H9 (cell line): ENCODE measurements at regions not wholly inside any gene's neighbourhood (a gene's known extent, or its start where the extent isn't known, plus 50 kb on each side); places are given as distances from the start of the nearest gene placed in this dataset.

ENCODE experiments used
- DNase-seq: peaks from one replicate; pipeline ENCODE4 v3.0.0-alpha.2; 2017
- H2AFZ ChIP-seq: one replicate; pipeline ENCODE4 v1.6.1; 2013; ENCODE audit warnings: mild to moderate bottlenecking, low read length, control low read depth, moderate library complexity
- H2AK5ac ChIP-seq: 2 replicates; pipeline ENCODE4 v1.6.1; 2013; ENCODE audit warnings: low read length, control low read depth, mixed read lengths; ENCODE audit not compliant: insufficient read length
- H2BK120ac ChIP-seq: one replicate; pipeline ENCODE4 v1.6.1; 2013; ENCODE audit warnings: low read depth, mild to moderate bottlenecking, low read length, control low read depth, inconsistent platforms; ENCODE audit not compliant: poor library complexity, severe bottlenecking
- H2BK12ac ChIP-seq: 2 replicates; pipeline ENCODE4 v1.6.1; 2013; ENCODE audit warnings: low read length, control low read depth, mixed read lengths, low read depth; ENCODE audit not compliant: insufficient read length
- H2BK15ac ChIP-seq: 2 replicates; pipeline ENCODE4 v1.6.1; 2013; ENCODE audit warnings: low read depth, low read length, control low read depth
- H2BK20ac ChIP-seq: one replicate; pipeline ENCODE4 v1.6.1; 2013; ENCODE audit warnings: low read depth, mild to moderate bottlenecking, low read length, control low read depth, inconsistent platforms; ENCODE audit not compliant: poor library complexity, severe bottlenecking
- H2BK5ac ChIP-seq: 2 replicates; pipeline ENCODE4 v1.6.1; 2013; ENCODE audit warnings: low read length, control low read depth, mixed read lengths; ENCODE audit not compliant: insufficient read length
- H3K14ac ChIP-seq: 2 replicates; pipeline ENCODE4 v1.6.1; 2013; ENCODE audit warnings: low read length, control low read depth; ENCODE audit not compliant: insufficient read depth
- H3K18ac ChIP-seq: 2 replicates; pipeline ENCODE4 v1.6.1; 2013; ENCODE audit warnings: low read depth, mild to moderate bottlenecking, mixed read lengths, low read length, control low read depth; ENCODE audit not compliant: insufficient read length
- H3K23ac ChIP-seq: 2 replicates; pipeline ENCODE4 v1.6.1; 2013; ENCODE audit warnings: low read length, control low read depth, mixed read lengths, low read depth; ENCODE audit not compliant: insufficient read length
- H3K23me2 ChIP-seq: 2 replicates; pipeline ENCODE4 v1.6.1; 2013; ENCODE audit warnings: low read depth, mild to moderate bottlenecking, mixed read lengths, low read length, control low read depth; ENCODE audit not compliant: insufficient read length, poor library complexity, severe bottlenecking
- H3K27ac ChIP-seq: 2 replicates; pipeline ENCODE4 v1.5.1; 2013; ENCODE audit warnings: low read length, control low read depth, mixed read lengths, low read depth; ENCODE audit not compliant: insufficient read length
- H3K27me3 ChIP-seq: 2 replicates; pipeline ENCODE4 v1.6.1; 2013; ENCODE audit warnings: low read length, control low read depth, inconsistent platforms; ENCODE audit not compliant: insufficient read depth
- H3K4ac ChIP-seq: 2 replicates; pipeline ENCODE4 v1.6.1; 2013; ENCODE audit warnings: low read depth, mild to moderate bottlenecking, control low read depth, inconsistent platforms, low read length, moderate library complexity
- H3K4me1 ChIP-seq: 2 replicates; pipeline ENCODE4 v1.6.1; 2013; ENCODE audit warnings: low read length, control low read depth, inconsistent platforms; ENCODE audit not compliant: insufficient read depth
- H3K4me2 ChIP-seq: 2 replicates; pipeline ENCODE4 v1.6.1; 2013; ENCODE audit warnings: low read length, control low read depth, mixed read lengths; ENCODE audit not compliant: insufficient read length, insufficient read depth
- H3K56ac ChIP-seq: 2 replicates; pipeline ENCODE4 v1.6.1; 2013; ENCODE audit warnings: low read depth, mild to moderate bottlenecking, mixed read lengths, low read length, control low read depth; ENCODE audit not compliant: insufficient read length
- H3K79me1 ChIP-seq: 2 replicates; pipeline ENCODE4 v1.6.1; 2013; ENCODE audit warnings: low read depth, mild to moderate bottlenecking, moderate library complexity, low read length, control low read depth, inconsistent platforms; ENCODE audit not compliant: insufficient read depth, poor library complexity, severe bottlenecking
- H3K79me2 ChIP-seq: 2 replicates; pipeline ENCODE4 v1.6.1; 2013; ENCODE audit warnings: low read length, control low read depth, inconsistent platforms; ENCODE audit not compliant: insufficient read depth
- H3K9ac ChIP-seq: 2 replicates; pipeline ENCODE4 v1.6.1; 2013; ENCODE audit warnings: low read length, control low read depth, mixed read lengths; ENCODE audit not compliant: insufficient read length; ENCODE audit errors: extremely low read depth
- H3K9me3 ChIP-seq: one replicate; pipeline ENCODE4 v1.6.1; 2013; ENCODE audit warnings: low read depth, low read length, inconsistent platforms; ENCODE audit not compliant: control insufficient read depth
- H3T11ph ChIP-seq: one replicate; pipeline ENCODE4 v1.6.1; 2013; ENCODE audit warnings: mild to moderate bottlenecking, low read length, control low read depth, inconsistent platforms
- H4K20me1 ChIP-seq: one replicate; pipeline ENCODE4 v1.6.1; 2013; ENCODE audit not compliant: control insufficient read depth, insufficient read length, insufficient read depth
- H4K5ac ChIP-seq: 2 replicates; pipeline ENCODE4 v1.6.1; 2013; ENCODE audit warnings: low read depth, mild to moderate bottlenecking, mixed read lengths, low read length, control low read depth; ENCODE audit not compliant: insufficient read length
- H4K8ac ChIP-seq: replicated peaks from 2 replicates; pipeline ENCODE4 v1.6.1; 2013; ENCODE audit warnings: low read length, control low read depth, mixed read lengths, low read depth; ENCODE audit not compliant: insufficient read length
- H4K91ac ChIP-seq: 2 replicates; pipeline ENCODE4 v1.6.1; 2013; ENCODE audit warnings: low read depth, mild to moderate bottlenecking, moderate library complexity, mixed read lengths, low read length, control low read depth; ENCODE audit not compliant: insufficient read length
- H3K27ac Mint-ChIP-seq, 3 experiments: 2 replicates in 2 of 3; 3 replicates in 1 of 3; pipeline ENCODE4 v1.8.0; 2020 to 2021; ENCODE audit warnings: mixed read lengths in 3 of 3, mild to moderate bottlenecking in 1 of 3, moderate library complexity in 1 of 3
- H3K27me3 Mint-ChIP-seq: 2 replicates; pipeline ENCODE4 v1.8.0; 2021; ENCODE audit warnings: low read depth, mild to moderate bottlenecking, moderate library complexity, mixed read lengths
- H3K36me3 Mint-ChIP-seq, 3 experiments: 2 replicates in 2 of 3; 3 replicates in 1 of 3; pipeline ENCODE4 v1.8.0; 2020 to 2021; ENCODE audit warnings: low read depth in 3 of 3, mixed read lengths in 3 of 3; ENCODE audit not compliant: insufficient read depth in 1 of 3
- H3K4me1 Mint-ChIP-seq, 2 experiments: 2 replicates each; pipeline ENCODE4 v1.8.0; 2020; ENCODE audit warnings: mixed read lengths in 2 of 2
- H3K4me3 Mint-ChIP-seq, 2 experiments: 2 replicates in 1 of 2; 3 replicates in 1 of 2; pipeline ENCODE4 v1.8.0; 2020 to 2021; ENCODE audit warnings: mild to moderate bottlenecking in 2 of 2, mixed read lengths in 2 of 2, moderate library complexity in 1 of 2
- H3K9me3 Mint-ChIP-seq, 2 experiments: 2 replicates in 1 of 2; 3 replicates in 1 of 2; pipeline ENCODE4 v1.8.0; 2020; ENCODE audit warnings: mild to moderate bottlenecking in 2 of 2, mixed read lengths in 2 of 2, moderate library complexity in 1 of 2
- CTCF ChIP-seq: fragments of 200-600 bp; sonication (generic); conservative IDR thresholded peaks from 3 replicates; pipeline ENCODE4 v1.8.0; 2021; ENCODE audit warnings: antibody characterized with exemption, mild to moderate bottlenecking
- WGBS: extraction: QIAGEN DNeasy Blood & Tissue Kit; methylation state at CpG from one replicate; pipeline ENCODE4 v1.1.7; 2013; ENCODE audit warnings: missing lambda C conversion rate, low lambda C conversion rate, mixed read lengths; ENCODE audit not compliant: insufficient read length; ENCODE audit errors: extremely low coverage; 5-methylcytosine and 5-hydroxymethylcytosine counted together

- TF ChIP-seq CTCF, result no peak
- Histone ChIP-seq H3K27ac (no peak overlapping the region), H2BK15ac (no peak overlapping the region), H3K23ac (no peak overlapping the region), H2AK5ac (no peak overlapping the region), H3K79me1 (no peaks in the 10 kb centered on the region), H3K4ac (no peak overlapping the region), H3K23me2 (no peaks in the 10 kb centered on the region), H3K9ac (no peak overlapping the region), H2BK20ac (no peak overlapping the region), H4K20me1 (no peaks in the 10 kb centered on the region), H3T11ph (no peak overlapping the region), H3K14ac (no peak overlapping the region), H3K9me3 (no peaks in the 10 kb centered on the region), H4K5ac (no peak overlapping the region), H4K91ac (no peak overlapping the region), H4K8ac (no peak overlapping the region), H3K27me3 (no peaks in the 10 kb centered on the region), H3K79me2 (no peaks in the 10 kb centered on the region), H3K4me1 (no peaks in the 10 kb centered on the region; the same call in 1 of the 2 replicates), H2BK120ac (no peak overlapping the region), H3K18ac (no peak overlapping the region), H2BK12ac (no peak overlapping the region), H3K56ac (no peak overlapping the region), H3K4me2 (no peak overlapping the region), H2BK5ac (no peak overlapping the region), H2AFZ (no peak overlapping the region)
- no peaks in the 10 kb centered on the region for H3K27me3 Mint-ChIP-seq
- peaks cover 0 to 4% of the 10 kb centered on the region in 2 experiments; a peak in 1 of 5 replicates for H3K9me3 Mint-ChIP-seq
- peaks cover 23 to 24% of the 10 kb centered on the region in 2 experiments for H3K4me1 Mint-ChIP-seq
- H3K36me3 Mint-ChIP-seq, result peaks cover 0 to 4% (median 0%) of the 10 kb centered on the region in 3 experiments; a peak in 1 of 7 replicates
- H3K27ac Mint-ChIP-seq, result no peak overlapping the region
- no CpG with 5 or more reads among the region's 2 CpGs for WGBS
- DNase-seq, result no peak
- H3K4me3 Mint-ChIP-seq, result no peak overlapping the region
These were observed 153.0 kb upstream of the BMP4 start for GRCh38 chr14:54109521-54110120.
